Heart left ventricle (tissue), 13 donors: ENCODE measurements at regions not wholly inside any gene's neighbourhood (a gene's known extent, or its start where the extent isn't known, plus 50 kb on each side); places are given as distances from the start of the nearest gene placed in this dataset.

Source experiments
- POLR2A ChIP-seq, 2 donors: fragments of 450-650 bp; IDR thresholded peaks; one replicate each; pipeline ENCODE4 v1.6.1; 2017; ENCODE audit warnings: antibody characterized with exemption in 2 of 2, mild to moderate bottlenecking in 2 of 2, moderate library complexity in 2 of 2
- TF ChIP-seq, protein P1 (sequence below), 12 donors: fragments of 200-600 bp; sonication (generic) in 4 of 12; IDR thresholded peaks; one replicate each; pipeline versions ENCODE4 v1.5.0 to v1.8.0; 2018 to 2022; ENCODE audit warnings: antibody characterized with exemption in 12 of 12, mild to moderate bottlenecking in 5 of 12
- donor health status: ischemic (EF 13 %, LVEDD 7.1; RV severe dilation, severe dysfunction).
- donor health status: DM: no; HTN: yes; CAD: no.
- donor health status: DM: no; HTN: no; CAD: no.
- donor health status: ischemic (EF 25% LVEDD 6.9; RV normal size, moderate dysfunction).
- donor health status: ischemic (EF 25% LVEDD 5.7; RV mildly dilated, moderate dysfunction).
- donor health status: ischemic (EF 35%, LVEDD 5.7; RV mildly dilated, moderate dysfunction).
- donor health status: nonischemic (EF 11% LVEDD 7.7; RV severe dilation, severe dysfunction).
- donor health status: DM: yes; HTN: yes; CAD: no.
- donor health status: PGD.
- donor health status: ischemic (EF 29% LVEDD 5.4; RV normal size, mild dysfunction).
- donor health status: nonischemic (EF 23%, LVEDD 6.1; RV moderate dilation, normal function).

DNA sequence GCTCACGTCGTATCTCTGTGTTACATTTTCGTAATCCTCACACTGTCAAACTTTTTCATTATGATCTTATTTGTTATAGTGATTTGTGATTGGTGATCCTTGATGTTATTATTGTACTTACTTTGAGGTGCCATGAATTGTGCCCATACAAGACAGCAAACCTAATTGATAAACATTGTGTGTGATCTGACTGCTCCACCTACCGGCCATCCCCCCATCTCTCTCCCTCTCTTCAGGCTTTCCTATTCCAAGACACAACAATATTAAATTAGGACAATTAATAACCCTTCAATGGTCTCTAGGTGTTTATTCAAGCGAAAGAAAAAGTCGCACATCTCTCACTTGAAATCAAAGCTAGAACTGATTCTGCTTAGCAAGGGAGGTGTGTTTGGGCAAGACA lies 349.3 kb downstream of the RBM26 start:
- TF ChIP-seq, protein P1, sequence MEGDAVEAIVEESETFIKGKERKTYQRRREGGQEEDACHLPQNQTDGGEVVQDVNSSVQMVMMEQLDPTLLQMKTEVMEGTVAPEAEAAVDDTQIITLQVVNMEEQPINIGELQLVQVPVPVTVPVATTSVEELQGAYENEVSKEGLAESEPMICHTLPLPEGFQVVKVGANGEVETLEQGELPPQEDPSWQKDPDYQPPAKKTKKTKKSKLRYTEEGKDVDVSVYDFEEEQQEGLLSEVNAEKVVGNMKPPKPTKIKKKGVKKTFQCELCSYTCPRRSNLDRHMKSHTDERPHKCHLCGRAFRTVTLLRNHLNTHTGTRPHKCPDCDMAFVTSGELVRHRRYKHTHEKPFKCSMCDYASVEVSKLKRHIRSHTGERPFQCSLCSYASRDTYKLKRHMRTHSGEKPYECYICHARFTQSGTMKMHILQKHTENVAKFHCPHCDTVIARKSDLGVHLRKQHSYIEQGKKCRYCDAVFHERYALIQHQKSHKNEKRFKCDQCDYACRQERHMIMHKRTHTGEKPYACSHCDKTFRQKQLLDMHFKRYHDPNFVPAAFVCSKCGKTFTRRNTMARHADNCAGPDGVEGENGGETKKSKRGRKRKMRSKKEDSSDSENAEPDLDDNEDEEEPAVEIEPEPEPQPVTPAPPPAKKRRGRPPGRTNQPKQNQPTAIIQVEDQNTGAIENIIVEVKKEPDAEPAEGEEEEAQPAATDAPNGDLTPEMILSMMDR (IDR thresholded peaks at IDR 0.05): no peak
- no peak for TF ChIP-seq POLR2A (IDR thresholded peaks at IDR 0.05)
